Heart left ventricle (tissue), 13 donors: ENCODE measurements at regions not wholly inside any gene's neighbourhood (a gene's known extent, or its start where the extent isn't known, plus 50 kb on each side); places are given as distances from the start of the nearest gene placed in this dataset.

Experiments
- POLR2A ChIP-seq, 2 donors: fragments of 450-650 bp; IDR thresholded peaks; one replicate each; pipeline ENCODE4 v1.6.1; 2017; ENCODE audit warnings: antibody characterized with exemption in 2 of 2, mild to moderate bottlenecking in 2 of 2, moderate library complexity in 2 of 2
- TF ChIP-seq, protein P1 (sequence below), 12 donors: fragments of 200-600 bp; sonication (generic) in 4 of 12; IDR thresholded peaks; one replicate each; pipeline versions ENCODE4 v1.5.0 to v1.8.0; 2018 to 2022; ENCODE audit warnings: antibody characterized with exemption in 12 of 12, mild to moderate bottlenecking in 5 of 12
- donor health status: ischemic (EF 13 %, LVEDD 7.1; RV severe dilation, severe dysfunction).
- donor health status: DM: no; HTN: yes; CAD: no.
- donor health status: DM: no; HTN: no; CAD: no.
- donor health status: ischemic (EF 25% LVEDD 6.9; RV normal size, moderate dysfunction).
- donor health status: ischemic (EF 25% LVEDD 5.7; RV mildly dilated, moderate dysfunction).
- donor health status: ischemic (EF 35%, LVEDD 5.7; RV mildly dilated, moderate dysfunction).
- donor health status: nonischemic (EF 11% LVEDD 7.7; RV severe dilation, severe dysfunction).
- donor health status: DM: yes; HTN: yes; CAD: no.
- donor health status: PGD.
- donor health status: ischemic (EF 29% LVEDD 5.4; RV normal size, mild dysfunction).
- donor health status: nonischemic (EF 23%, LVEDD 6.1; RV moderate dilation, normal function).

DNA sequence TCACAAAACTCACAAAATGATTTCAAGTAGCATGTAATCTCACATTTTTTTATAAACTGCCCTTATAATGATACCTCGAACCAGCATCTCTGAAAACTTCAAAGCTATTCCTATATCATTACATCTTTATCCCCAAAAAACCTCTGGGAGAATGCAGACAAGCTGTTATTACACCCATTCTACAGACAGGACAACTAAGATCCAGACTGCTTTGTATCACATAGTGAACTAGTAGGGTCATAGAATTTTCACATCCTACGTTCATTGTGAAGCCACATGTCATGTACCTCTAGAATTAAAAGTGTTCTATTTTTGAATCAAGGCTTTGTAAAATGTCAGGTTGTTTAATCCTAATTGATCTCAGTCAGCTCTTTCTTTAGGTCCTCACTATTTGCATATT lies 98.7 kb upstream of the RAP2B start:
- no peak for TF ChIP-seq POLR2A (IDR thresholded peaks at IDR 0.05)
- TF ChIP-seq, protein P1, sequence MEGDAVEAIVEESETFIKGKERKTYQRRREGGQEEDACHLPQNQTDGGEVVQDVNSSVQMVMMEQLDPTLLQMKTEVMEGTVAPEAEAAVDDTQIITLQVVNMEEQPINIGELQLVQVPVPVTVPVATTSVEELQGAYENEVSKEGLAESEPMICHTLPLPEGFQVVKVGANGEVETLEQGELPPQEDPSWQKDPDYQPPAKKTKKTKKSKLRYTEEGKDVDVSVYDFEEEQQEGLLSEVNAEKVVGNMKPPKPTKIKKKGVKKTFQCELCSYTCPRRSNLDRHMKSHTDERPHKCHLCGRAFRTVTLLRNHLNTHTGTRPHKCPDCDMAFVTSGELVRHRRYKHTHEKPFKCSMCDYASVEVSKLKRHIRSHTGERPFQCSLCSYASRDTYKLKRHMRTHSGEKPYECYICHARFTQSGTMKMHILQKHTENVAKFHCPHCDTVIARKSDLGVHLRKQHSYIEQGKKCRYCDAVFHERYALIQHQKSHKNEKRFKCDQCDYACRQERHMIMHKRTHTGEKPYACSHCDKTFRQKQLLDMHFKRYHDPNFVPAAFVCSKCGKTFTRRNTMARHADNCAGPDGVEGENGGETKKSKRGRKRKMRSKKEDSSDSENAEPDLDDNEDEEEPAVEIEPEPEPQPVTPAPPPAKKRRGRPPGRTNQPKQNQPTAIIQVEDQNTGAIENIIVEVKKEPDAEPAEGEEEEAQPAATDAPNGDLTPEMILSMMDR (IDR thresholded peaks at IDR 0.05) = no peak
